K562 (cell line): ENCODE measurements at regions not wholly inside any gene's neighbourhood (a gene's known extent, or its start where the extent isn't known, plus 50 kb on each side); places are given as distances from the start of the nearest gene placed in this dataset.

ENCODE experiments used
- CAMTA2 ChIP-seq: fragments of 250-450 bp; sonication (Bioruptor Pico); conservative IDR thresholded peaks from 2 replicates; pipeline ENCODE4 v1.5.1; 2022
- DMBX1 ChIP-seq: fragments of 250-450 bp; sonication (Bioruptor Pico); IDR thresholded peaks from 2 replicates; pipeline ENCODE4 v1.8.0; 2022; ENCODE audit warnings: inconsistent platforms, mild to moderate bottlenecking, moderate library complexity, borderline replicate concordance
- REST ChIP-seq, 2 experiments: fragments of 450-650 bp; formaldehyde crosslinking in 1 of 2; IDR thresholded peaks; 2 replicates each; pipeline versions ENCODE4 v1.4.0 to v1.6.1; 2014 to 2020; ENCODE audit warnings: mild to moderate bottlenecking in 2 of 2, borderline replicate concordance in 1 of 2, low read depth in 1 of 2
- STAG1 ChIP-seq: sonication (generic); formaldehyde crosslinking; IDR thresholded peaks from 2 replicates; pipeline ENCODE4 v1.5.0; 2020; ENCODE audit warnings: missing genetic modification reagents, borderline replicate concordance
- TRIM24 ChIP-seq, 2 experiments: fragments of 450-650 bp; IDR thresholded peaks; 2 replicates each; pipeline ENCODE4 v1.6.1; 2016
- ZNF318 ChIP-seq, 2 experiments: fragments of 450-650 bp; IDR thresholded peaks; 2 replicates each; pipeline ENCODE4 v1.6.1; 2016; ENCODE audit warnings: mild to moderate bottlenecking in 2 of 2, borderline replicate concordance in 1 of 2, low read depth in 1 of 2, moderate library complexity in 1 of 2

- TF ChIP-seq REST (IDR thresholded peaks at IDR 0.05; ENCODE audit: borderline replicate concordance) (no peak), REST (CRISPR knock-in tag; IDR thresholded peaks at IDR 0.05; ENCODE audit: low read depth) (no peak), TRIM24 (IDR thresholded peaks at IDR 0.05) (no peak), CAMTA2 (CRISPR knock-in tag) (no peak), DMBX1 (no peak), STAG1 (CRISPR knock-in tag) (no peak), ZNF318 (IDR thresholded peaks at IDR 0.05; ENCODE audit: borderline replicate concordance in 1 of 2, low read depth in 1 of 2) (no peak)
Observed at GRCh38 chr15:46671336-46671735, 1036.5 kb downstream of the SQOR start (continued).
